ENCODE measurements at regions not wholly inside any gene's neighbourhood (a gene's known extent, or its start where the extent isn't known, plus 50 kb on each side); places are given as distances from the start of the nearest gene placed in this dataset.

GRCh38 chr18:73007195-73007914 is 139.6 kb upstream of the NETO1 start:
- no peaks in the 10 kb centered on the region for H3K27me3 ChIP-seq
- no peaks in the 10 kb centered on the region for H3K9me3 ChIP-seq
- TF ChIP-seq POLR2A (IDR thresholded peaks at IDR 0.05) (no peak), CTCF (IDR thresholded peaks at IDR 0.05) (no peak)
- DNase-seq = no peak
- H3K36me3 ChIP-seq = no peaks in the 10 kb centered on the region
- H3K4me1 ChIP-seq = no peaks in the 10 kb centered on the region
- no peak overlapping the region for H3K27ac ChIP-seq
- no peak overlapping the region for H3K4me3 ChIP-seq
- intact Hi-C loops (cut with DNase I; ENCODE audit: low total_unique reads) = no loop called here

- H3K36me3 ChIP-seq = no peaks in the 10 kb centered on the region
- intact Hi-C loops (cut with DNase I; ENCODE audit: low total_unique reads) = no loop called here
- DNase-seq = no peak
- no peaks in the 10 kb centered on the region for H3K4me1 ChIP-seq
- no peak overlapping the region for H3K4me3 ChIP-seq
- H3K27me3 ChIP-seq = no peaks in the 10 kb centered on the region
- no peaks in the 10 kb centered on the region for H3K9me3 ChIP-seq
- H3K27ac ChIP-seq = no peak overlapping the region
- TF ChIP-seq CTCF (IDR thresholded peaks at IDR 0.05) (no peak), POLR2A (IDR thresholded peaks at IDR 0.05) (no peak)
These were observed 138.5 kb upstream of the NETO1 start for GRCh38 chr18:73006331-73006730.

- H3K4me1 ChIP-seq = no peaks in the 10 kb centered on the region
- H3K27me3 ChIP-seq = no peaks in the 10 kb centered on the region
- H3K4me3 ChIP-seq = no peak overlapping the region
- intact Hi-C loops (cut with DNase I; ENCODE audit: low total_unique reads) = no loop called here
- no peaks in the 10 kb centered on the region for H3K36me3 ChIP-seq
- DNase-seq = no peak
- TF ChIP-seq CTCF (IDR thresholded peaks at IDR 0.05) (no peak), POLR2A (IDR thresholded peaks at IDR 0.05) (no peak)
- no peak overlapping the region for H3K27ac ChIP-seq
- H3K9me3 ChIP-seq = no peaks in the 10 kb centered on the region
These were observed 136.5 kb upstream of the NETO1 start for GRCh38 chr18:73004260-73004659.

- Histone ChIP-seq H3K4me1 (no peaks in the 10 kb centered on the region), H3K9me3 (no peaks in the 10 kb centered on the region), H3K27ac (no peak overlapping the region), H3K27me3 (no peaks in the 10 kb centered on the region), H3K4me3 (no peak overlapping the region), H3K36me3 (no peaks in the 10 kb centered on the region)
- DNase-seq = no peak
- intact Hi-C loops (cut with DNase I; ENCODE audit: low total_unique reads) = no loop called here
- TF ChIP-seq CTCF (IDR thresholded peaks at IDR 0.05) (no peak), POLR2A (IDR thresholded peaks at IDR 0.05) (no peak)
These were observed 132.3 kb upstream of the NETO1 start for GRCh38 chr18:72999971-73000607.

GRCh38 chr18:72995558-72995957 is 127.8 kb upstream of the NETO1 start:
- no peaks in the 10 kb centered on the region for H3K4me1 ChIP-seq
- no peak overlapping the region for H3K4me3 ChIP-seq
- no peaks in the 10 kb centered on the region for H3K27me3 ChIP-seq
- TF ChIP-seq POLR2A (IDR thresholded peaks at IDR 0.05) (no peak), CTCF (IDR thresholded peaks at IDR 0.05) (no peak)
- no peaks in the 10 kb centered on the region for H3K36me3 ChIP-seq
- no peak for DNase-seq
- H3K27ac ChIP-seq = no peak overlapping the region
- H3K9me3 ChIP-seq = no peaks in the 10 kb centered on the region
- intact Hi-C loops (cut with DNase I; ENCODE audit: low total_unique reads) = no loop called here
